HL-60/S4 (cell line): ENCODE measurements at regions not wholly inside any gene's neighbourhood (a gene's known extent, or its start where the extent isn't known, plus 50 kb on each side); places are given as distances from the start of the nearest gene placed in this dataset.
"Not testable (repeated sequence)": the region's sequence is repeated elsewhere in the genome, so short reads cannot be mapped to it uniquely, and the experiment has no call there.

Experiments
- in situ Hi-C: fragments of 300-500 bp; cut with MboI; formaldehyde crosslinking; loops from 2 replicates; pipeline ENCODE4 v1.14.3; 2022; ENCODE audit warnings: low sequenced_read_pairs

GRCh38 chr12:88691811-88692210 is 111.5 kb upstream of the KITLG start:
- in situ Hi-C loops, result no loop called here

- in situ Hi-C loops, result no loop called here
Observed at GRCh38 chr12:88684610-88685009, 104.3 kb upstream of the KITLG start.

GRCh38 chr12:88684170-88684569 is 103.9 kb upstream of the KITLG start:
- in situ Hi-C loops, result no loop called here

- in situ Hi-C loops, result no loop called here
Observed at GRCh38 chr12:88683628-88684027, 103.4 kb upstream of the KITLG start.

- in situ Hi-C loops, result no loop called here
Observed at GRCh38 chr12:88681271-88681670, 101.0 kb upstream of the KITLG start.

- in situ Hi-C loops, result no loop called here
Observed at GRCh38 chr12:88677464-88677863, 97.2 kb upstream of the KITLG start.

GRCh38 chr12:88667615-88668014 is 87.3 kb upstream of the KITLG start:
- in situ Hi-C loops, result not testable (repeated sequence)

GRCh38 chr12:88665071-88665470 is 84.8 kb upstream of the KITLG start:
- in situ Hi-C loops, result no loop called here

GRCh38 chr12:88662961-88663360 is 82.7 kb upstream of the KITLG start:
- in situ Hi-C loops, result no loop called here

GRCh38 chr12:88662093-88662492 is 81.8 kb upstream of the KITLG start:
- in situ Hi-C loops, result no loop called here

- in situ Hi-C loops, result no loop called here
Observed at GRCh38 chr12:88658009-88658408, 77.7 kb upstream of the KITLG start.

- in situ Hi-C loops, result no loop called here
Observed at GRCh38 chr12:88650715-88651114, 70.4 kb upstream of the KITLG start.

- in situ Hi-C loops, result no loop called here
Observed at GRCh38 chr12:88648625-88649024, 68.4 kb upstream of the KITLG start.

GRCh38 chr12:88646824-88647223 is 66.6 kb upstream of the KITLG start:
- in situ Hi-C loops, result no loop called here

GRCh38 chr12:88645816-88646215 is 65.5 kb upstream of the KITLG start:
- in situ Hi-C loops, result no loop called here

GRCh38 chr12:88644946-88645702 is 64.9 kb upstream of the KITLG start:
- in situ Hi-C loops, result no loop called here

- in situ Hi-C loops, result no loop called here
Observed at GRCh38 chr12:88643685-88644084, 63.4 kb upstream of the KITLG start.

- in situ Hi-C loops, result no loop called here
Observed at GRCh38 chr12:88642675-88643431, 62.6 kb upstream of the KITLG start.

- in situ Hi-C loops, result no loop called here
Observed at GRCh38 chr12:88638966-88639760, 58.9 kb upstream of the KITLG start.

GRCh38 chr12:88638388-88638787 is 58.1 kb upstream of the KITLG start:
- in situ Hi-C loops, result no loop called here

GRCh38 chr12:88634008-88634407 is 53.7 kb upstream of the KITLG start:
- in situ Hi-C loops, result no loop called here

- in situ Hi-C loops, result no loop called here
Observed at GRCh38 chr12:88633312-88633711, 53.0 kb upstream of the KITLG start.
